Lung (tissue), 11 donors: ENCODE measurements at regions not wholly inside any gene's neighbourhood (a gene's known extent, or its start where the extent isn't known, plus 50 kb on each side); places are given as distances from the start of the nearest gene placed in this dataset.

ENCODE experiments used
- ATAC-seq: fragments of 200-7000 bp; cut with Tn5 transposase; one replicate; pipeline ENCODE4 v1.9.1; 2020; ENCODE audit warnings: moderate number of reproducible peaks; ENCODE audit not compliant: insufficient read depth, low FRiP score
- DNase-seq, 3 donors: peaks; one replicate each; pipeline ENCODE4 v3.0.0-alpha.2; 2013 to 2017
- H3K27ac ChIP-seq, 2 donors: one replicate each; pipeline ENCODE4 v1.5.1; 2013; ENCODE audit warnings: mild to moderate bottlenecking in 2 of 2, moderate library complexity in 2 of 2, control low read depth in 1 of 2, inconsistent platforms in 1 of 2, low read depth in 1 of 2, low read length in 1 of 2
- H3K27me3 ChIP-seq, 3 donors: one replicate each; pipeline ENCODE4 v1.5.1; 2013; ENCODE audit warnings: low read length in 2 of 3; ENCODE audit not compliant: control insufficient read depth in 3 of 3, insufficient read depth in 3 of 3
- H3K36me3 ChIP-seq, 4 donors: one replicate each; pipeline ENCODE4 v1.5.1; 2013; ENCODE audit warnings: low read length in 4 of 4, mild to moderate bottlenecking in 1 of 4, moderate library complexity in 1 of 4; ENCODE audit not compliant: control insufficient read depth in 4 of 4, insufficient read depth in 4 of 4
- H3K4me1 ChIP-seq, 5 donors: one replicate each; pipeline ENCODE4 v1.5.1; 2013; ENCODE audit warnings: low read length in 5 of 5, mild to moderate bottlenecking in 2 of 5, moderate library complexity in 1 of 5; ENCODE audit not compliant: control insufficient read depth in 5 of 5, insufficient read depth in 5 of 5
- H3K4me3 ChIP-seq: one replicate; pipeline ENCODE4 v1.5.1; 2013; ENCODE audit warnings: mild to moderate bottlenecking, control low read depth, moderate library complexity
- H3K9ac ChIP-seq, 2 donors: one replicate each; pipeline ENCODE4 v1.5.1; 2013; ENCODE audit warnings: low read length in 2 of 2, control low read depth in 1 of 2; ENCODE audit not compliant: insufficient read depth in 1 of 2
- H3K9me3 ChIP-seq, 4 donors: one replicate each; pipeline ENCODE4 v1.5.1; 2013; ENCODE audit warnings: low read length in 3 of 4, mild to moderate bottlenecking in 1 of 4, moderate library complexity in 1 of 4; ENCODE audit not compliant: control insufficient read depth in 4 of 4, insufficient read depth in 3 of 4
- CTCF ChIP-seq: IDR thresholded peaks from 2 replicates; pipeline ENCODE4 v1.5.1; 2012; ENCODE audit warnings: mild to moderate bottlenecking; ENCODE audit errors: control extremely low read depth, extremely low read depth
- WGBS, 2 donors: extraction: QIAGEN DNeasy Blood & Tissue Kit; methylation state at CpG; one replicate each; pipeline ENCODE4 v1.1.7; 2013; 5-methylcytosine and 5-hydroxymethylcytosine counted together
- donor health status: control.
- donor health status: control.
- donor health status: Bipolar disorder and iron deficiency.
- donor health status: healthy.
- donor health status: DM: yes; HTN: yes; CAD: no.

GRCh38 chr3:13976469-13976868 is 96.6 kb upstream of the WNT7A start:
- H3K4me3 ChIP-seq: no peak overlapping the region
- DNase-seq (no peak), ATAC-seq (no peak)
- H3K9me3 ChIP-seq: peaks cover 0 to 10% (median 5%) of the 10 kb centered on the region in 4 donors
- no peaks in the 10 kb centered on the region for H3K27me3 ChIP-seq
- no peaks in the 10 kb centered on the region for H3K36me3 ChIP-seq
- no peak overlapping the region for H3K9ac ChIP-seq
- no peak overlapping the region for H3K27ac ChIP-seq
- H3K4me1 ChIP-seq: no peaks in the 10 kb centered on the region
- no peak for TF ChIP-seq CTCF

DNA sequence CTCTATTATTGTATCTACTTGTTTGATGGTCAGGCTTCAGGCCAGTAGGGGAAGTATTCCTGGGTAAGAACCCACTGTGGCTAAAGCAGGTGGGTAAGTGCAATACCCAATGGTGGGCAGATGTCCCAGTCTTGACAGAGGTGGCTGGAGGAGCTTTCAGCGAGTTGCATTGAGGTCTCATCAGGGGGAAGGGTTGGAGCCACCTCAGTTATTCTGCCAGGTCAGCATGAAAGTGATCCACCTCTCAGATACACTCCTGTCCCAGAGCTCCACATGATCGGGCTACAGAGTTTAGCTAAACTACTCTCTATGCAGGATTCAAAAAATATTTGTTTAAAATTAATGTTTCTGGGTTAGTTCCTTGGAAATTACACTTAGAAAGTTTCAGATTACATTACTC is 95.8 kb upstream of the WNT7A start:
- WGBS, 2 donors: 74 to 77% methylated on average over 2 of the region's 2 CpGs
- H3K27me3 ChIP-seq: no peaks in the 10 kb centered on the region
- H3K36me3 ChIP-seq: no peaks in the 10 kb centered on the region
- no peak for TF ChIP-seq CTCF
- no peak overlapping the region for H3K9ac ChIP-seq
- H3K4me3 ChIP-seq: no peak overlapping the region
- DNase-seq: no peak
- H3K9me3 ChIP-seq: peaks cover 0 to 10% (median 5%) of the 10 kb centered on the region in 4 donors
- no peak overlapping the region for H3K27ac ChIP-seq
- no peak for ATAC-seq
- no peaks in the 10 kb centered on the region for H3K4me1 ChIP-seq

GRCh38 chr3:13972679-13973379 is 93.0 kb upstream of the WNT7A start:
- WGBS, 2 donors: 83 to 87% methylated on average over 5 of the region's 5 CpGs
- peaks cover 0 to 11% (median 5%) of the 10 kb centered on the region in 4 donors for H3K9me3 ChIP-seq

More at GRCh38 chr3:13972679-13973379, 93.0 kb upstream of the WNT7A start:
- ATAC-seq (no peak), DNase-seq (no peak)
- no peak for TF ChIP-seq CTCF
- no peaks in the 10 kb centered on the region for H3K36me3 ChIP-seq
- H3K4me3 ChIP-seq: no peak overlapping the region
- no peaks in the 10 kb centered on the region for H3K4me1 ChIP-seq
- H3K9ac ChIP-seq: no peak overlapping the region
- H3K27ac ChIP-seq: no peak overlapping the region
- H3K27me3 ChIP-seq: no peaks in the 10 kb centered on the region
